IMR-90 (cell line): ENCODE measurements at regions not wholly inside any gene's neighbourhood (a gene's known extent, or its start where the extent isn't known, plus 50 kb on each side); places are given as distances from the start of the nearest gene placed in this dataset.

Experiments
- ATAC-seq: fragments of 200-7000 bp; cut with Tn5 transposase; 2 replicates; pipeline ENCODE4 v1.9.1; 2020; ENCODE audit warnings: low read depth, mild to moderate bottlenecking, moderate library complexity
- BruUV-seq: library from RNA; stranded (reverse); fragments of 400-500 nt; replicated peaks from 2 replicates; lab custom pipeline; 2021; lab: Mats Ljungman, UMichigan
- CTCF ChIA-PET: fragments of 300-600 bp; formaldehyde crosslinking; extraction: SDS; loops from one replicate; lab custom pipeline; 2021; ENCODE audit warnings: antibody characterized with exemption; lab: Yijun Ruan, JAX
- POLR2A ChIA-PET: fragments of 300-600 bp; sonication (Branson Sonifier 250); formaldehyde crosslinking; loops from one replicate; lab custom pipeline; 2022; ENCODE audit warnings: antibody characterized with exemption; ENCODE audit not compliant: unreplicated experiment; lab: Charles Lee
- DNase-seq: peaks from one replicate; pipeline ENCODE4 v3.0.0; 2013
- H2AFZ ChIP-seq: replicated peaks from 2 replicates; pipeline ENCODE3; 2013; ENCODE audit warnings: low read length, mild to moderate bottlenecking; ENCODE audit not compliant: poor library complexity
- H2AK5ac ChIP-seq: 2 replicates; pipeline ENCODE4 v1.6.1; 2013; ENCODE audit warnings: low read depth, low read length, inconsistent platforms
- H2AK9ac ChIP-seq: replicated peaks from 2 replicates; pipeline ENCODE3; 2013; ENCODE audit warnings: mild to moderate bottlenecking, low read depth, low read length, moderate library complexity; ENCODE audit not compliant: poor library complexity
- H2BK120ac ChIP-seq: 2 replicates; pipeline ENCODE4 v1.6.1; 2013; ENCODE audit warnings: low read depth, low read length, inconsistent platforms
- H2BK15ac ChIP-seq: 3 replicates; pipeline ENCODE4 v1.6.1; 2013; ENCODE audit warnings: low read depth, low read length, inconsistent platforms
- H2BK20ac ChIP-seq: 2 replicates; pipeline ENCODE4 v1.6.1; 2013; ENCODE audit warnings: low read depth, mild to moderate bottlenecking, inconsistent platforms, low read length, moderate library complexity
- H2BK5ac ChIP-seq: 2 replicates; pipeline ENCODE4 v1.6.1; 2013; ENCODE audit warnings: mild to moderate bottlenecking, low read depth, low read length, inconsistent platforms; ENCODE audit not compliant: poor library complexity, severe bottlenecking
- H3K14ac ChIP-seq: replicated peaks from 2 replicates; pipeline ENCODE4 v1.6.1; 2013; ENCODE audit warnings: low read depth, low read length, inconsistent platforms
- H3K18ac ChIP-seq: 2 replicates; pipeline ENCODE4 v1.6.1; 2013; ENCODE audit warnings: low read depth, low read length, control low read depth
- H3K23ac ChIP-seq: 2 replicates; pipeline ENCODE4 v1.6.1; 2013; ENCODE audit warnings: low read depth, low read length, inconsistent platforms
- H3K27ac ChIP-seq: 2 replicates; pipeline ENCODE4 v1.5.1; 2013; ENCODE audit warnings: mild to moderate bottlenecking, control low read depth, low read length; ENCODE audit not compliant: insufficient read depth
- H3K27me3 ChIP-seq: 2 replicates; pipeline ENCODE4 v1.6.1; 2013; ENCODE audit warnings: low read length; ENCODE audit not compliant: control insufficient read depth, insufficient read depth
- H3K36me3 ChIP-seq: 2 replicates; pipeline ENCODE4 v1.6.1; 2013; ENCODE audit warnings: low read length, mixed read lengths; ENCODE audit not compliant: control insufficient read depth, insufficient read depth
- H3K4ac ChIP-seq: 2 replicates; pipeline ENCODE4 v1.6.1; 2013; ENCODE audit warnings: low read depth, low read length, inconsistent platforms
- H3K4me1 ChIP-seq: 2 replicates; pipeline ENCODE4 v1.6.1; 2013; ENCODE audit warnings: low read length, mixed read lengths; ENCODE audit not compliant: control insufficient read depth, insufficient read depth
- H3K4me2 ChIP-seq: 2 replicates; pipeline ENCODE4 v1.6.1; 2013; ENCODE audit warnings: low read depth, mild to moderate bottlenecking, control low read depth, low read length, moderate library complexity
- H3K4me3 ChIP-seq: 2 replicates; pipeline ENCODE4 v1.5.1; 2013; ENCODE audit warnings: low read depth, mild to moderate bottlenecking, control low read depth, low read length, moderate library complexity; ENCODE audit not compliant: insufficient read depth
- H3K56ac ChIP-seq: 2 replicates; pipeline ENCODE4 v1.6.1; 2013; ENCODE audit warnings: low read length, inconsistent platforms; ENCODE audit not compliant: insufficient read depth; ENCODE audit errors: extremely low read depth
- H3K79me1 ChIP-seq, 2 experiments: 2 replicates each; pipeline ENCODE4 v1.6.1; 2013; ENCODE audit warnings: low read length in 2 of 2, inconsistent platforms in 1 of 2, low read depth in 1 of 2
- H3K9ac ChIP-seq: 2 replicates; pipeline ENCODE4 v1.6.1; 2013; ENCODE audit warnings: low read depth, low read length, control low read depth
- H3K9me1 ChIP-seq: 2 replicates; pipeline ENCODE4 v1.6.1; 2013; ENCODE audit warnings: low read length, inconsistent platforms; ENCODE audit not compliant: insufficient read depth
- H3K9me3 ChIP-seq: 2 replicates; pipeline ENCODE4 v1.6.1; 2013; ENCODE audit warnings: low read length; ENCODE audit not compliant: control insufficient read depth, insufficient read depth
- H4K20me1 ChIP-seq: 2 replicates; pipeline ENCODE4 v1.6.1; 2013; ENCODE audit warnings: low read length, inconsistent platforms; ENCODE audit not compliant: insufficient read depth
- H4K5ac ChIP-seq: 2 replicates; pipeline ENCODE4 v1.6.1; 2013; ENCODE audit warnings: mild to moderate bottlenecking, low read depth, low read length, control low read depth
- H4K8ac ChIP-seq, 2 experiments: 2 replicates each; pipeline ENCODE4 v1.6.1; 2013; ENCODE audit warnings: low read depth in 2 of 2, low read length in 2 of 2, control low read depth in 1 of 2, inconsistent platforms in 1 of 2
- H4K91ac ChIP-seq: 2 replicates; pipeline ENCODE4 v1.6.1; 2013; ENCODE audit warnings: low read depth, low read length, inconsistent platforms; ENCODE audit not compliant: insufficient read depth
- BHLHE40 ChIP-seq: fragments of 150-350 bp; IDR thresholded peaks from 2 replicates; pipeline ENCODE4 v1.6.1; 2016; ENCODE audit warnings: mild to moderate bottlenecking, low read depth, low read length
- CEBPB ChIP-seq: IDR thresholded peaks from 2 replicates; pipeline ENCODE4 v1.6.1; 2012; ENCODE audit warnings: low read depth, low read length, improper control_type of control experiment
- ELK1 ChIP-seq: fragments of 150-350 bp; IDR thresholded peaks from 2 replicates; pipeline ENCODE4 v1.6.1; 2016; ENCODE audit warnings: low read depth, mild to moderate bottlenecking, low read length, moderate library complexity, borderline replicate concordance
- FOS ChIP-seq: fragments of 150-350 bp; IDR thresholded peaks from 2 replicates; pipeline ENCODE4 v1.6.1; 2016; ENCODE audit warnings: low read depth, low read length
- MAZ ChIP-seq: IDR thresholded peaks from 2 replicates; pipeline ENCODE4 v1.6.1; 2012; ENCODE audit warnings: low read depth, mild to moderate bottlenecking, low read length, improper control_type of control experiment, moderate library complexity, borderline replicate concordance
- MXI1 ChIP-seq: IDR thresholded peaks from 2 replicates; pipeline ENCODE4 v1.6.1; 2012; ENCODE audit warnings: low read depth, mild to moderate bottlenecking, low read length, moderate library complexity, borderline replicate concordance
- NFE2L2 ChIP-seq: fragments of 150-350 bp; IDR thresholded peaks from 2 replicates; pipeline ENCODE4 v1.6.1; 2016; ENCODE audit warnings: low read depth, mild to moderate bottlenecking, low read length
- POLR2A ChIP-seq: IDR thresholded peaks from 2 replicates; pipeline ENCODE4 v1.6.1; 2012; ENCODE audit warnings: mild to moderate bottlenecking, low read depth, low read length
- RCOR1 ChIP-seq: IDR thresholded peaks from 2 replicates; pipeline ENCODE4 v1.6.1; 2012; ENCODE audit warnings: mild to moderate bottlenecking, low read length, improper control_type of control experiment; ENCODE audit not compliant: insufficient replicate concordance
- RFX5 ChIP-seq: IDR thresholded peaks from 2 replicates; pipeline ENCODE4 v1.8.0; 2012; ENCODE audit warnings: low read depth, mild to moderate bottlenecking, low read length, moderate library complexity
- SMC3 ChIP-seq: fragments of 150-350 bp; IDR thresholded peaks from 2 replicates; pipeline ENCODE4 v1.6.1; 2016; ENCODE audit warnings: low read depth, mild to moderate bottlenecking, antibody characterized with exemption, low read length, moderate library complexity
- WGBS, 2 experiments: methylation state at CpG; one replicate each; pipeline versions ENCODE4 v1.1.5 to v1.1.7; 2013; ENCODE audit warnings: missing lambda C conversion rate in 2 of 2; ENCODE audit not compliant: insufficient read length in 1 of 2; ENCODE audit errors: extremely low coverage in 2 of 2; 5-methylcytosine and 5-hydroxymethylcytosine counted together
- dilution Hi-C: fragments of 300-500 bp; cut with HindIII; formaldehyde crosslinking; loops from one replicate; pipeline ENCODE4 v1.14.3; 2018; ENCODE audit warnings: low sequenced_read_pairs; ENCODE audit not compliant: unreplicated experiment
- in situ Hi-C: fragments of 300-500 bp; cut with MboI; formaldehyde crosslinking; loops from 3 replicates; pipeline ENCODE4 v1.14.3; 2019; ENCODE audit warnings: low sequenced_read_pairs, inconsistent platforms, mixed read lengths
- intact Hi-C: fragments of 100-400 bp; cut with micrococcal nuclease; formaldehyde crosslinking; loops from 2 replicates; pipeline ENCODE4 v1.10.0; 2022
- TF ChIP-seq, protein P1 (sequence below): fragments of 150-350 bp; IDR thresholded peaks from 2 replicates; pipeline ENCODE4 v1.6.1; 2017; ENCODE audit warnings: mild to moderate bottlenecking, antibody characterized with exemption, low read length, low read depth

DNA sequence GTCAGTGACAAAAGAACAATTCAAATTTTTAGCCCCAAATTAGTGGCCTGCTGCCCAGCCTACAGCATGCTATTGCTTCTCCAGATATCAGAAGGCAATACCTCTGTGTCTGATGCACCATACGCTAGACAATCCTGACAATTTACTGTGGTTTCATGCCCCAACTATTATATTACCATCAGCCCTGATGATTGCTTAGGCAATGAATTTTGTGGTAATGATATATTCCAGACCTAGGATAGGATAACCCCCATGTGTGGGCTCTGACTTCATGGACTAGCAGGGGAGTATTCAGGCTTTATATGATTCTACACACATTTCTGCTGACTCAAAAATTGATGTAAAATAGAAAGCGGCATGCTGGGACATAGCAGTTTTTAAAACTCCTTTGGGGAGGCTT is 168.7 kb upstream of the FST start:
- ChIA-PET CTCF (no interaction called here), POLR2A (no interaction called here)
- WGBS, 2 experiments, result no CpG with 5 or more reads among the region's 2 CpGs
- no peak overlapping the region for H2AFZ ChIP-seq
- H3K23ac ChIP-seq, result no peak overlapping the region
- H3K36me3 ChIP-seq, result no peaks in the 10 kb centered on the region
- no peaks in the 10 kb centered on the region for H4K20me1 ChIP-seq
- intact Hi-C loops, result no loop called here
- H4K5ac ChIP-seq, result no peak overlapping the region
- no peak overlapping the region for H2AK5ac ChIP-seq
- DNase-seq (no peak), ATAC-seq (no peak)
- H3K4me1 ChIP-seq, result no peaks in the 10 kb centered on the region
- no peaks in the 10 kb centered on the region for H3K27me3 ChIP-seq
- no peak overlapping the region for H2BK20ac ChIP-seq
- H2BK120ac ChIP-seq, result no peak overlapping the region
- H3K56ac ChIP-seq, result no peak overlapping the region
- H3K27ac ChIP-seq, result no peak overlapping the region
- dilution Hi-C loops, result no loop called here
- no peak overlapping the region for H3K14ac ChIP-seq
- no peak overlapping the region for H3K18ac ChIP-seq
- no peak overlapping the region for H2BK5ac ChIP-seq
- H2BK15ac ChIP-seq, result no peak overlapping the region
- H3K79me1 ChIP-seq, result no peaks in the 10 kb centered on the region
- H4K8ac ChIP-seq, result no peak overlapping the region
- H3K4ac ChIP-seq, result no peak overlapping the region
- H3K9me3 ChIP-seq, result peaks cover 3% of the 10 kb centered on the region; the same call in 1 of the 2 replicates
- no peak overlapping the region for H3K4me3 ChIP-seq
- H4K91ac ChIP-seq, result no peak overlapping the region
- TF ChIP-seq MAZ (no peak), RFX5 (no peak), CEBPB (no peak), RCOR1 (no peak), ELK1 (no peak), SMC3 (no peak), POLR2A (no peak), MXI1 (no peak), BHLHE40 (no peak), NFE2L2 (no peak), FOS (no peak)
- TF ChIP-seq, protein P1, sequence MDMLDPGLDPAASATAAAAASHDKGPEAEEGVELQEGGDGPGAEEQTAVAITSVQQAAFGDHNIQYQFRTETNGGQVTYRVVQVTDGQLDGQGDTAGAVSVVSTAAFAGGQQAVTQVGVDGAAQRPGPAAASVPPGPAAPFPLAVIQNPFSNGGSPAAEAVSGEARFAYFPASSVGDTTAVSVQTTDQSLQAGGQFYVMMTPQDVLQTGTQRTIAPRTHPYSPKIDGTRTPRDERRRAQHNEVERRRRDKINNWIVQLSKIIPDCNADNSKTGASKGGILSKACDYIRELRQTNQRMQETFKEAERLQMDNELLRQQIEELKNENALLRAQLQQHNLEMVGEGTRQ, result no peak
- no peaks in the 10 kb centered on the region for H3K9me1 ChIP-seq
- in situ Hi-C loops, result no loop called here
- H3K4me2 ChIP-seq, result no peak overlapping the region
- H2AK9ac ChIP-seq, result no peak overlapping the region
- H3K9ac ChIP-seq, result no peak overlapping the region
- BruUV-seq, result no TSS peak
